ENCODE measurements at regions not wholly inside any gene's neighbourhood (a gene's known extent, or its start where the extent isn't known, plus 50 kb on each side); places are given as distances from the start of the nearest gene placed in this dataset.

DNA sequence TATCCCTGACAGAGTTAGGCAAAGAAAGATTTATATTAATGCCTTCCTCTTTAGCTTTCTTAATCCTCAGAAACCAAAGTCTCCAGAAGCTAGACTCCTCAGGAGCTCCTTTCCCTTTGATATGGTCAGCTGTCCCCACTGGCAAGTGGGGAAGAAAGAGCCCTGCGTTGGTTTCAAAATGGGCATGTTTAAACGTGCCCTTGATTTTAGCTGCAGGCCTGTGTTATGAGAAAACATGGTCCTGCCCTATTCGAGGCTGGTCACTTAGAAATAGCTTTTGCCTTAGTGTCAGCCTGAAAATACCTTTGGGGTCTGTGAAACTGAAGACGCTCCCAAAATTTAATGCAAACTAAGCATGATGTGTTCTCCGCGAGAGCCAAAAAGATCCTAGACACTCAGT is 135.5 kb upstream of the RARB start:
- no peak for DNase-seq

- DNase-seq: no peak
Measured at GRCh38 chr3:25293736-25294135, 134.3 kb upstream of the RARB start.

DNA sequence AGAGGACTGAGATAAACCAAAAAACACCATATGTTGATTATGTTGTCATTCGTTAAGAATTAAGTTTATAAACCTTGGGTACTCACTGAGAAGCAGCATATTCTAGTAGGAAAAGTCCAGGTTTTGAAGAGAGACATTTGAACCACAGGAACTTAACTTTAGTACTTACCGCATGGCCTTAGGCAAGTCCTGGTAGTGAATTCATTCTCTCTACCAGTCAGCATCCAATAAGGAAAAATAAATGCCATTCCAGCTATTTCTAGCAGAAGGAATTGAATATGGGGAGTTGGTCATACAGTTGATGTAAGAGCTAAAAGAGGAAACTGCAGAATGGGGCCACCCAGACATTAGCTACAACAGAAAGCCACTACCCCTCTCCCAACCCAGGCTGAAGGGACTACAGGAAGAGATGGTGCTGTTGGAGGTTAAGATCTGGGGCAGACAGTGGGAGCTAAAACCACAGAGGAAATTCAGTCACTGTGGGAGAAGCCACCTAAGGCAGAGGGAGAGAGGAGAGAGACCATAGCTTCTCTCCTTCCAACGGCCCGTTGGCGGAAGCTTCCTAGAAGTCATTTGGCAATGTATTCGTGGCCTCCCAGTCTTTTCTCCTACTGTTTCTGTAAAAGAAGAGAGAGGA is 133.8 kb upstream of the RARB start:
- no peak for DNase-seq

GRCh38 chr3:25297667-25298585 is 130.1 kb upstream of the RARB start:
- peak; percentile 18 for DNase-seq

DNA sequence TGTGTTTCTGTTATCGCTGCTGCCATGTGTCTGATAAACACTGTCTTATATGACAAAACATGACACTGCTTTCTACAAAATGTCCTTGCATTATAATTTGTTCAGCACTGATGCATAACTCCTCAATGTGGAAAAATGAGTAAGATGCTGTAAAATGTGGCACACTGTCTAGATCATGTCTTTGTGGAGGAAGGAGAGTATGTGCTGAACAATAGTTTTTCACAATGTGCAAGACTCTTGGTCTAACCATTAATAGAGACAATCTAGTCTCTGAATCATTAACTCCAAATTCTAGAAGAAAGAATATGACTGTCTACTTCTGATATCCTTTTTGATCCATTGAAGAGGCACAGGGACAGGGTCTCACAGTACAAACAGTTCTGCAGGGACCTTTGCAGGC is 127.9 kb upstream of the RARB start:
- no peak for DNase-seq

- DNase-seq: no peak
Measured at GRCh38 chr3:25304916-25305315, 123.1 kb upstream of the RARB start.

- DNase-seq: no peak
Measured at GRCh38 chr3:25306066-25306465, 122.0 kb upstream of the RARB start.

- DNase-seq: no peak
Measured at GRCh38 chr3:25306705-25307104, 121.4 kb upstream of the RARB start.

DNA sequence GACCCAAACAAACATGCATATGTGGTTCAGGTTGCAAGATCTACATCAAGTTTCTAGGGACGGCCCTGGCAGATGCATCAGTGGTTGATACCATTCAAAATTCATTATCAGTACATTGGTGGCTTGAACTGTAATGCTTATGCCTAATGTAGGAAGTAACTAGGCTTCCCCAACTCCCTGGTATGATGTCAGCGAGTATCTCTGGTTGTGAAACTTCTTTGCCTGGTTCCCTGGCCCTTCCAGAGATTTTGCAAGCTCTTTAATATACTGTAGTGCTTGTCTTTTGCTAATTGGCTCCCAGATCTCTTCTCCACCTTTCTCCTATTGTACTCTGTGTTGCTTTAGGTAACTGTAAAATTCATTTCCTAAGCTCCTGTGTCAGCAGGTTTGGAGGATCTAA is 114.8 kb upstream of the RARB start:
- no peak for DNase-seq

- DNase-seq: no peak
Measured at GRCh38 chr3:25324954-25325655, 103.0 kb upstream of the RARB start.

- DNase-seq: no peak
Measured at GRCh38 chr3:25335356-25335755, 92.7 kb upstream of the RARB start.

- no peak for DNase-seq
Measured at GRCh38 chr3:25338158-25338725, 89.8 kb upstream of the RARB start.

- no peak for DNase-seq
Measured at GRCh38 chr3:25339225-25339624, 88.8 kb upstream of the RARB start.

DNA sequence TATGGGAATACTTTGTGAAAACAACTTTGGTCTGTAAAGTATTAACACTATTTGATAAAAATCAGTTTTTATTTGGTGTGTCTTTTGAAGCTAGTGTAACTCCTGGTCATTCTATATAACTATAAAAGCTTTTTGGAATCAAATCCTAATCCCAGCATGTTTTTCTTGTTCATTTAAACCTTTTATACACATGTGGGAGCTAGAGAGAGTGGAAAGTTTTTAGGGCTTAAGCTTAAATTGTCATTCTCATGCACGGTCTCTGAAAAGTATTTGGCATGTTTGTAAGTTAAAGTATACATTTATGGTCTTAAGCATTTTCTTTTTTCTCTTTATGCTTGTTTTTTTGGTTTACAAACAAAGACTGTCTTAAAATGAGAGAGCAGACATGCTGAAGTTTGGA is 83.4 kb upstream of the RARB start:
- DNase-seq: peak; percentile 39

- no peak for DNase-seq
Measured at GRCh38 chr3:25349095-25349494, 79.0 kb upstream of the RARB start.

GRCh38 chr3:25349828-25350724 is 78.0 kb upstream of the RARB start:
- DNase-seq: no peak

- no peak for DNase-seq
Measured at GRCh38 chr3:25350725-25351114, 77.3 kb upstream of the RARB start.

- no peak for DNase-seq
Measured at GRCh38 chr3:25354071-25354470, 74.0 kb upstream of the RARB start.

GRCh38 chr3:25355034-25355885 is 72.8 kb upstream of the RARB start:
- no peak for DNase-seq

GRCh38 chr3:25355998-25356397 is 72.1 kb upstream of the RARB start:
- DNase-seq: no peak

Data from muscle of arm (tissue), 1 donor.